ENCODE measurements at regions not wholly inside any gene's neighbourhood (a gene's known extent, or its start where the extent isn't known, plus 50 kb on each side); places are given as distances from the start of the nearest gene placed in this dataset.
"Not testable (repeated sequence)": the region's sequence is repeated elsewhere in the genome, so short reads cannot be mapped to it uniquely, and the experiment has no call there.

- DNase-seq, result no peak
Measured at GRCh38 chr5:83889971-83890745, 169.5 kb upstream of the HAPLN1 start.

GRCh38 chr5:83877911-83878706 is 157.5 kb upstream of the HAPLN1 start:
- DNase-seq, result peak in 1 of 56 donors; percentile 0

- no peak for DNase-seq
Measured at GRCh38 chr5:83871533-83872395, 151.1 kb upstream of the HAPLN1 start.

GRCh38 chr5:83866181-83866580 is 145.5 kb upstream of the HAPLN1 start:
- no peak for DNase-seq

- DNase-seq, result no peak
Measured at GRCh38 chr5:83865579-83865978, 144.9 kb upstream of the HAPLN1 start.

GRCh38 chr5:83864652-83865051 is 144.0 kb upstream of the HAPLN1 start:
- DNase-seq, result no peak

GRCh38 chr5:83857341-83857740 is 136.7 kb upstream of the HAPLN1 start:
- peak in 8 of 56 donors; percentile 0 to 15 (median 6) for DNase-seq

DNA sequence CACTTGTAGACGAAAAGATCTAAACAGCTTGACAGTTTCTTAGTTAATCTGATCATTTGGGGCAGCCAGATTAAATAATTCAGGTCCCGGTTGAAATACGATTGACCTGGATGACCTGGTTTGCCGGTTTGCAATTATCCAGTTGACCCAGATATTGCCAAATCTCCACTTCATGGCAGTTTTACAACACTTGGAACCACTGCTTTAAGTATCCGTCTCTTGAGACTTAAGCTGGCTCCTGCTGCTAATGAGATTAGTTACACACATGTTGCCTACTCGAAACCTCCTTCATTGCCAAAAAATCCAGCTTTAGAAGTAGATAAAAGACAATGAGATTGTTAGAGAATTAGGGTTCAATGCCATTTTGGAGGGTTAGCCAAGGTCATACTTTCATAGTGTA is 136.2 kb upstream of the HAPLN1 start:
- no peak for DNase-seq

DNA sequence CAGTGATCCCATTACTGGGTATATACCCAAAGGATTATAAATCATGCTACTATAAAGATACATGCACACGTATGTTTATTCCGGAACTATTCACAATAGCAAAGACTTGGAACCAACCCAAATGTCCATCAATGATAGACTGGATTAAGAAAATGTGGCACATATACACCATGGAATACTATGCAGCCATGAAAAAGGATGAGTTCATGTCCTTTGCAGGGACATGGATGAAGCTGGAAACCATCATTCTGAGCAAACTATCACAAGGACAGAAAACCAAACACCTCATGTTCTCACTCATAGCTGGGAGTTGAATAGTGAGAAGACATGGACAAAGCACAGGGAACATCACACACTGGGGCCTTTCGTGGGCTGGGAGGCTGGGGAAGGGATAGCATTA is 129.8 kb upstream of the HAPLN1 start:
- DNase-seq, result not testable (repeated sequence)

DNA sequence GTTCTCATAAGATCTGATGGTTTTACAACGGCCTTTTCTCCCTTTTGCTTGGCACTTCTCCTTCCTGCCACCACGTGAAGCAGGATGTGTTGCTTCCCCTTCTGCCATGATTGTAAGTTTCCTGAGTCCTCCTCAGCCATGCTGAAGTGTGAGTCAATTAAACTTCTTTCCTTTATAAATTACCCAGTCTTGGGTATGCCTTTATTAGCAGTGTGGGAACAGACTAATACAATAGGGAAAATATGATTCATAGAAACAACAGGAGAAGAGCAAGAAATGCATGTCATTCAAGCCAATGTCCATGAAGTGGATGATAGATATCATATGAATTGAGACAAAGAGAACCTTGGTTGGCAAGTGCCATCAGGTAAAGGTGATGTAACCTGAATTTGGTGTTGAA is 128.3 kb upstream of the HAPLN1 start:
- no peak for DNase-seq

DNA sequence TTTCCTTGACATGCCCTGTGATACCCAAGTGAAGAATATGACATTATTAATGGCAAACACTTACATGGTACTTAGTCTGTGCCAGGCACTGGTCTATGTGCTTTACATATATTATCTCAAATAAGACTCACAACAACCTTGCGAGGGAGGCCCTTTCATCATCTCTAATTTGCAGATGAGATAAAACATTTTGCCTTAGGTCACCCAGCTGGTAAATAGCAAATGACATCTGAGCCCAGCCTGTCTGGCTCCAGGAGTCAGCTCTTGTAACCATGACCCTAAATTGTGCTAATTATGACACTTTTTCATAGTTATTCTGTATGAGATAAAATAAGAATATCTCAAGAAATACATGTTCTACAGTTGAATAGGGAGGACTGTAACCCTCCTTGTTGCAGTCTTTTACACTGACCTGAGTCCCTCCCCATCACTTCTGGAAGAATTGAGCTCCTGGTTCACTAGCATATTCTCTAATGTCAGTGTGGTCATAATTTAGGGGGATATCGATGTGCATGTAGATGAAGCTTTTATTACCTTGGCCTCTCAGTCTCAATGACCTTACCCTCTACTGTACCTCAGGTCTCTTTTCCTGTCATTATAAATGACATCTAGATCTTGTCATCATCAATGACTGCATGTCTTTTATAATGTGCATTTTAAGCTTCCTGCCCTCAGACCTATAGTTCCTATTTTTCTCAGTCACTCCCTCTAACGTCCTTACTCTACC is 126.1 kb upstream of the HAPLN1 start:
- DNase-seq, result no peak

- no peak for DNase-seq
Measured at GRCh38 chr5:83844449-83845068, 123.9 kb upstream of the HAPLN1 start.

DNA sequence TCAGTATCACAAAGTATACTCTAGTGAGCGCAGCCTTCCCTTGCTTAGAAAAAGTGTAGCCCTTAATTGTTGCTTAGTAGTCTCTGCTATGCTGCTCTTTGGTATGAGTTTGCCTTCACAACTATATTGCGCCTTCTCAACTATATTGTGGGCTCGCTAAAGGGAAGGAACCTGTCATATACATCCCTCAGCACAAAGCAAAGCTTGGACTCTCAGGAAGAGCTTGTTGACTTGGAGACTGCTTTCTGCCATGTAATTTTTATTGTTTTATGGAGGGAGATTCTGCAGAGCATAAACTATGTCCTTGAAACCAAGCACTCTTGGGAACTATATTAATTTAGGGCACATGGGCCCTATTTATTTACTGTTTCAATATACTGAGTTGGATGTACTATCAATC is 119.1 kb upstream of the HAPLN1 start:
- DNase-seq, result no peak

DNA sequence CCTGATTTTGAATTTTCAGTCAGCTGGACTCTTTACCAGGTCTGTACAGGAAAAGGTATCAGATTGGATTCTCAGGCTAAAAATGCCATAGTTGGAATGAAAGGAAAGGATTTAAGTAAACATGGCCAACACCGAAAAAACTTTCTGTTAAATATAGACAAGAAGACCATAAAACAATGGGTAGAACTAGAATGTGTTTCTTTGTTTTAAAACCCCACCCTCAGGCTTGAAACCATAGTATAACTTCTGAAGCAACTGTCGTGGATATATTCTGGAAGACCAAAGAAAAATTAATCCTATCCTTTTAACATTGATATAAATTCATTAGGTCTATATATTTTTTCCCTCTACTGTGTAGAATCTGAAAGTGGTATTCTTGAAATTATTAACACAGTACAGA is 118.6 kb upstream of the HAPLN1 start:
- DNase-seq, result no peak

DNA sequence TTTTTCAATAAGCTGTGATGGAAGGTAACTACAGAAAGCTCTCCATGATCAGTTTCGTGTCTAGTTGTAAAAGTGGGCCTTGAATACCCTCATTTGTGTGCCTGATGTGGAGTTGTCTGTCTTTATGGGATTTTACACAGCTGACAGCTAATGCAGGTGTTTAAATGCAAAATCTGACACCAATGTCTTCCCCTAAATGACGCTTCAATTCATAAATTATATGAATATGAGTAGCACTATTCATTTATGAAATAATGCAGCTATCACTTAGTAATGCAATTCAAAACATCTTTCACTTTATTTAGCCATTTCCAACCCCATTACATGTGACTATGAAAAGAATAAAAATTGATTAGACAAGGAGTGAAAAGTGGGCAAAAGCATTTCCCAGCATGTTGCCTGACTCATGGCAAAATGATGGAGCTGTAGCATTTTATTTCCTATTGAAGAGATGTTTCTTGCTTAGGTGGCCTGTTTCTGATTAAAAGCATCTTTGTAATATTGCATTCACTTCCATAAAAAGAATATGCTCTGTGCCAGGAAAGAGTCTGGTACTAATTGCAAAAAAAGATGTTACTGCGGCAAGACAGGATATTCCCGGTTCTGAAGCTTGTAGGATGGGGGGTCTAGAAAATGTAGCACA is 116.7 kb upstream of the HAPLN1 start:
- no peak for DNase-seq

DNA sequence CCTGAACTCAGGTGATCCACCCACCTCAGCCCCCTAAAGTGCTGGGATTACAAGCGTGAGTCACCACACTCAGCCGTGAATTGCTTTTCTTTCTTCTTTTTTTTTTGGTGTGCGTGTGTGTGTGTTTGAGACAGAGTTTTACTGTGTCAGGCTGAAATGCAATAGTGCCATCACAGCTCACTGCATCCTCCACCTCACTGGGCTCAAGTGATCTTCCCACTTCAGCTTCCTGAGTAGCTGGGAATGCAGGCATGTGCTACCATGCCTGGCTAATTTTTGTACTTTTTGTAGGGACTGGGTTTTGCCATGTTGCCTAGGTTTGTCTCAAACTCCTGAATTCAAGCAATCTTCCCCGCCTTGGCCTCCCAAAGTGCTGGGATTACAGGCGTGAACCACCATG is 113.7 kb upstream of the HAPLN1 start:
- DNase-seq, result no peak

- DNase-seq, result no peak
Measured at GRCh38 chr5:83831834-83832233, 111.2 kb upstream of the HAPLN1 start.

DNA sequence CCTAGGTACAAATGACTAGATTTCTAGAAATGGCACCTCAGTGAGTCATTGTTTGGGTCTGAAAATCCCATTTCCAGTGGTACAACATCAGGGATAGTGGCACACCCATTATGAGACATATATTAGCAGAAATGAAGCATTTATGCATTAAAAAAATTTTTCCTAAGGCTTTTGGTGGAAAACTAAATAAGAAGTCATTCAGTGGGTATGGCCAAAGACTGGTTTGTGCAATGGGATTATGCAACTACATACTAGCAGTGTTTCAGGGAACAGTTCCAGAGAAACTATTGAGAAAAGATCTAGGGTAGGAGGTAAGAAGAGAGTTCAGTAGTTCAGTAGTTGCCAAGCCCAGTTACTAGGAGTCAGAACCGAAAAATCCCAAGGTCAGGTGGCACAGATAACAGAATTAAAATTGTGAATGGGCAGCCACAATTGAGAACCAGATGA is 106.5 kb upstream of the HAPLN1 start:
- no peak for DNase-seq

GRCh38 chr5:83817591-83817990 is 96.9 kb upstream of the HAPLN1 start:
- DNase-seq, result no peak

DNA sequence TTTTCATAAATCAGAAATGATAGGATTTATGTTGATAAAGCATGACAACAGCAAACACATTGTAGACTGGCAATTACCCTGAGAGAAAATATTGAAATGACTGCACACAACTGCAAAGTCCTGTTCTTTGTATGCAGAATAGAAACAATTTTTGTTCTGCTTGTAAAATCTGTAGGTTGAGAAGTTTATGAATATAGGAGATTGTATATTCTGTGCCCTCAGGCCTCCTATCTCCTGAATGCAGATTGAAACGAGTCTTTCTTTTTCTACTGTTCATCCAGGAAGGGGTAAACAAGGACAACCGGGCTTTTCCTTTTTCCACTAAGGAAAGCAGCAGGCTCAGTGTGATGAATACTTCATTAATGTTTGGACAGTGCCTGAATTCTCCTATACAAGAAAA is 95.0 kb upstream of the HAPLN1 start:
- no peak for DNase-seq
